ENCODE measurements at regions not wholly inside any gene's neighbourhood (a gene's known extent, or its start where the extent isn't known, plus 50 kb on each side); places are given as distances from the start of the nearest gene placed in this dataset.
A peak's percentile ranks its signal among the peaks of the same experiment; 100 is the strongest.

GRCh38 chr10:32189400-32190084 is 133.3 kb upstream of the KIF5B start:
- intact Hi-C loops (cut with micrococcal nuclease) (loop anchor here (2.0 kb wide), 1 partner anchor 177 kb away; no protein-coding TSS in a partner anchor), in situ Hi-C loops (cut with MboI) (no loop called here)
- ATAC-seq = peak; percentile 72
- no peak overlapping the region for H3K9ac ChIP-seq (ENCODE audit: insufficient read depth in 1 of 2, low read depth in 2 of 2, low read length in 2 of 2)
- no peaks in the 10 kb centered on the region for H4K20me1 ChIP-seq (replicated peaks; ENCODE audit: control insufficient read depth, insufficient read depth, low read length)
- 38% methylated on average over 4 of the region's 5 CpGs for WGBS (ENCODE audit: insufficient coverage, low coverage, missing lambda C conversion rate)
- CTCF ChIA-PET (ENCODE audit: low intra/inter-chr PET ratio) = no interaction called here
- no peaks in the 10 kb centered on the region for H3K36me3 ChIP-seq (ENCODE audit: control insufficient read depth, insufficient read depth, low read length)
- H3K79me2 ChIP-seq (ENCODE audit: control insufficient read depth, insufficient read depth, low read length) = no peaks in the 10 kb centered on the region
- peaks cover 0 to 2% of the 10 kb centered on the region in 2 experiments; a peak in 1 of 5 replicates for H3K4me1 ChIP-seq (replicated peaks in 1 of 2; ENCODE audit: control insufficient read depth in 2 of 2, insufficient read depth in 2 of 2, low read length in 2 of 2)
- H2AFZ ChIP-seq (ENCODE audit: low read depth, low read length) = no peak overlapping the region
- DNase-seq (ENCODE audit: extremely low read depth in 1 of 4, low spot score in 3 of 4) = peak in 3 of 4 experiments; percentile 25 to 50 (median 29)
- FAIRE-seq = peak; percentile 15
- no peak overlapping the region for H3K4me2 ChIP-seq (ENCODE audit: insufficient read depth, low read length)
- POLR2A ChIA-PET = interaction anchor here (1.0 kb wide), 1 partner anchor 150 kb away, joined by 4 read pairs; no protein-coding TSS in a partner anchor
- H3K9me1 ChIP-seq (ENCODE audit: control insufficient read depth, insufficient read depth, low read length) = no peaks in the 10 kb centered on the region
- BruUV-seq (replicated peaks) = no TSS peak
- no peak overlapping the region for H3K27ac ChIP-seq (ENCODE audit: extremely low read depth, low read depth, low read length)
- H3K4me3 ChIP-seq = no peak overlapping the region
- no peaks in the 10 kb centered on the region for H3K9me3 ChIP-seq (replicated peaks; ENCODE audit: control insufficient read depth, insufficient read depth, low read depth, low read length)
- peaks cover under 1 to 11% of the 10 kb centered on the region in 2 experiments; a peak in 3 of 5 replicates for H3K27me3 ChIP-seq (ENCODE audit: control insufficient read depth in 2 of 2, insufficient read depth in 2 of 2, low read length in 2 of 2)
- TF ChIP-seq RBM22 (IDR thresholded peaks at IDR 0.05; ENCODE audit: low read depth, low read length, poor library complexity, severe bottlenecking) = no peak
- no peak for TF ChIP-seq POLR2H (tag; IDR thresholded peaks at IDR 0.05; ENCODE audit: low read depth)
- no peak for TF ChIP-seq MIER1 (IDR thresholded peaks at IDR 0.05; ENCODE audit: low read depth)
- TF ChIP-seq ZNF175 (CRISPR knock-in tag; IDR thresholded peaks at IDR 0.05; ENCODE audit: low read depth) = no peak
- TF ChIP-seq BHLHE40 (IDR thresholded peaks at IDR 0.05; ENCODE audit: low read length) = no peak
- TF ChIP-seq ZC3H4 (CRISPR knock-in tag; IDR thresholded peaks at IDR 0.05; ENCODE audit: borderline replicate concordance) = no peak
- no peak for TF ChIP-seq ZNF584 (CRISPR knock-in tag; IDR thresholded peaks at IDR 0.05; ENCODE audit: low read depth)
- no peak for TF ChIP-seq ZKSCAN3 (CRISPR knock-in tag; IDR thresholded peaks at IDR 0.05)
- TF ChIP-seq SPI1 (IDR thresholded peaks at IDR 0.05; ENCODE audit: borderline replicate concordance, low read depth, low read length) = peak; percentile 67
- TF ChIP-seq NR4A1 (CRISPR knock-in tag; IDR thresholded peaks at IDR 0.05) = no peak
- no peak for TF ChIP-seq NR4A1 (tag; IDR thresholded peaks at IDR 0.05)
- no peak for TF ChIP-seq RREB1 (CRISPR knock-in tag; IDR thresholded peaks at IDR 0.05)
- no peak for TF ChIP-seq MTA3 (IDR thresholded peaks at IDR 0.05; ENCODE audit: borderline replicate concordance)
- no peak for TF ChIP-seq ZFP1 (CRISPR knock-in tag; IDR thresholded peaks at IDR 0.05)
- TF ChIP-seq EGR1 (conservative IDR thresholded peaks at IDR 0.05) = no peak
- TF ChIP-seq HMBOX1 (IDR thresholded peaks at IDR 0.05) = no peak
- no peak for TF ChIP-seq NFYB (IDR thresholded peaks at IDR 0.05; ENCODE audit: extremely low read depth, insufficient read length)
- no peak for TF ChIP-seq MCM3 (IDR thresholded peaks at IDR 0.05)

All from K562 (cell line).